K562 (cell line): ENCODE measurements at regions not wholly inside any gene's neighbourhood (a gene's known extent, or its start where the extent isn't known, plus 50 kb on each side); places are given as distances from the start of the nearest gene placed in this dataset.

Experiments used
- ATAC-seq: fragments of 200-7000 bp; cut with Tn5 transposase; 3 replicates; pipeline ENCODE4 v1.9.1; 2020; ENCODE audit warnings: moderate library complexity
- BruUV-seq: library from RNA; stranded (reverse); fragments of 400-500 nt; replicated peaks from 2 replicates; lab custom pipeline; 2021; lab: Mats Ljungman, UMichigan
- CTCF ChIA-PET: fragments of 300-600 bp; formaldehyde crosslinking; extraction: SDS; loops from one replicate; lab custom pipeline; 2021; ENCODE audit warnings: low intra/inter-chr PET ratio; lab: Yijun Ruan, JAX
- POLR2A ChIA-PET: fragments of 300-600, 350-650 bp; sonication (Branson Sonifier 250); formaldehyde crosslinking; extraction: SDS; loops from one replicate; lab custom pipeline; 2021; ENCODE audit warnings: antibody characterized with exemption, inconsistent platforms; lab: Yijun Ruan, JAX
- DNase-seq, 4 experiments: peaks; one replicate each; pipeline versions ENCODE4 v3.0.0 to v3.0.0-alpha.2; 2011 to 2018; ENCODE audit warnings: low spot score in 3 of 4, mixed read lengths in 3 of 4; ENCODE audit errors: extremely low read depth in 1 of 4
- FAIRE-seq: peaks from 2 replicates; lab custom pipeline; 2011; peaks lifted over from hg19 to GRCh38; lab: Jason Lieb, UNC
- H2AFZ ChIP-seq: 2 replicates; pipeline ENCODE4 v1.6.0; 2011; ENCODE audit warnings: low read depth, low read length, control low read depth, inconsistent platforms
- H3K27ac ChIP-seq: fragments of 200-600 bp; 3 replicates; pipeline ENCODE4 v1.8.0; 2011; ENCODE audit warnings: low read depth, mild to moderate bottlenecking, control low read depth, inconsistent platforms, low read length, moderate library complexity, mixed read lengths; ENCODE audit errors: extremely low read depth
- H3K27me3 ChIP-seq, 2 experiments: fragments of 300-600 bp in 1 of 2; 2 replicates in 1 of 2; 3 replicates in 1 of 2; pipeline versions ENCODE4 v1.6.0 to v1.8.0; 2011; ENCODE audit warnings: inconsistent platforms in 2 of 2, low read length in 2 of 2, mild to moderate bottlenecking in 1 of 2, mixed read lengths in 1 of 2, moderate library complexity in 1 of 2; ENCODE audit not compliant: control insufficient read depth in 2 of 2, insufficient read depth in 2 of 2
- H3K36me3 ChIP-seq: fragments of 300-600 bp; 3 replicates; pipeline ENCODE4 v1.8.0; 2011; ENCODE audit warnings: mild to moderate bottlenecking, low read length, inconsistent platforms; ENCODE audit not compliant: control insufficient read depth, insufficient read depth
- H3K4me1 ChIP-seq, 2 experiments: fragments of 200-600 bp in 1 of 2; replicated peaks in 1 of 2; 2 replicates in 1 of 2; 3 replicates in 1 of 2; pipeline versions ENCODE4 v1.5.1 to v1.8.0; 2011; ENCODE audit warnings: inconsistent platforms in 2 of 2, low read length in 2 of 2, mild to moderate bottlenecking in 1 of 2, mixed read lengths in 1 of 2, moderate library complexity in 1 of 2; ENCODE audit not compliant: control insufficient read depth in 2 of 2, insufficient read depth in 2 of 2
- H3K4me2 ChIP-seq: 2 replicates; pipeline ENCODE4 v1.6.1; 2011; ENCODE audit warnings: low read length, control low read depth, inconsistent platforms, mixed read lengths; ENCODE audit not compliant: insufficient read depth
- H3K4me3 ChIP-seq: fragments of 200-600 bp; sonication (generic), shearing (Covaris generic); 2 replicates; pipeline ENCODE4 v1.5.1; 2016; ENCODE audit warnings: control low read depth, inconsistent platforms
- H3K79me2 ChIP-seq: fragments of 200-600 bp; 3 replicates; pipeline ENCODE4 v1.8.0; 2011; ENCODE audit warnings: low read length, inconsistent platforms; ENCODE audit not compliant: control insufficient read depth, insufficient read depth
- H3K9ac ChIP-seq, 2 experiments: 2 replicates each; pipeline versions ENCODE4 v1.6.0 to v1.6.1; 2011; ENCODE audit warnings: low read depth in 2 of 2, low read length in 2 of 2, control low read depth in 1 of 2, inconsistent platforms in 1 of 2, mild to moderate bottlenecking in 1 of 2, mixed read lengths in 1 of 2; ENCODE audit not compliant: insufficient read depth in 1 of 2
- H3K9me1 ChIP-seq: one replicate; pipeline ENCODE4 v1.6.0; 2011; ENCODE audit warnings: inconsistent platforms, mild to moderate bottlenecking, low read length, moderate library complexity; ENCODE audit not compliant: control insufficient read depth, insufficient read depth
- H3K9me3 ChIP-seq: replicated peaks from 2 replicates; pipeline ENCODE4 v1.5.1; 2011; ENCODE audit warnings: low read depth, low read length, inconsistent platforms; ENCODE audit not compliant: control insufficient read depth, insufficient read depth
- H4K20me1 ChIP-seq: replicated peaks from 2 replicates; pipeline ENCODE4 v1.6.1; 2011; ENCODE audit warnings: low read length, inconsistent platforms, mixed read lengths; ENCODE audit not compliant: control insufficient read depth, insufficient read depth
- ARNT ChIP-seq, 2 experiments: fragments of 450-650 bp; IDR thresholded peaks; 2 replicates each; pipeline ENCODE4 v1.6.1; 2016; ENCODE audit warnings: mild to moderate bottlenecking in 1 of 2
- ASH1L ChIP-seq: fragments of 450-650 bp; IDR thresholded peaks from 2 replicates; pipeline ENCODE4 v1.6.1; 2018; ENCODE audit warnings: borderline replicate concordance, mild to moderate bottlenecking, low read depth; ENCODE audit not compliant: partially characterized antibody
- CBFA2T3 ChIP-seq: fragments of 450-650 bp; IDR thresholded peaks from 2 replicates; pipeline ENCODE4 v1.6.1; 2017
- ID3 ChIP-seq, 2 experiments: fragments of 250-450 bp in 1 of 2; fragments of 450-650 bp in 1 of 2; sonication (Bioruptor Pico) in 1 of 2; IDR thresholded peaks; 2 replicates each; pipeline versions ENCODE4 v1.6.1 to v1.8.0; 2016 to 2021; ENCODE audit warnings: mild to moderate bottlenecking in 2 of 2, moderate library complexity in 2 of 2, missing compliant biosample characterization in 1 of 2, missing genetic modification characterization in 1 of 2
- SAFB2 ChIP-seq: fragments of 200-400 bp; formaldehyde crosslinking; IDR thresholded peaks from 2 replicates; pipeline ENCODE4 v1.6.1; 2018; ENCODE audit warnings: borderline replicate concordance, low read length, low read depth, moderate library complexity; ENCODE audit not compliant: severe bottlenecking
- TCF7 ChIP-seq: sonication (generic); IDR thresholded peaks from 2 replicates; pipeline ENCODE4 v1.6.1; 2016; ENCODE audit warnings: antibody characterized with exemption, borderline replicate concordance
- ZNF165 ChIP-seq: fragments of 250-450 bp; sonication (Bioruptor Pico); IDR thresholded peaks from 2 replicates; pipeline ENCODE4 v1.4.0; 2020; ENCODE audit warnings: borderline replicate concordance
- ZNF347 ChIP-seq: fragments of 450-650 bp; formaldehyde crosslinking; IDR thresholded peaks from 2 replicates; pipeline ENCODE4 v1.4.0; 2020; ENCODE audit warnings: low read depth, mild to moderate bottlenecking, moderate library complexity
- WGBS: fragments of 100-300 bp; shearing (Covaris generic); methylation state at CpG from one replicate; pipeline ENCODE4 v1.1.6; 2016; ENCODE audit warnings: low coverage, mixed read lengths; ENCODE audit not compliant: insufficient coverage; ENCODE audit errors: missing lambda C conversion rate; 5-methylcytosine and 5-hydroxymethylcytosine counted together
- in situ Hi-C: fragments of 300-500 bp; cut with MboI; formaldehyde crosslinking; loops from 4 replicates; pipeline ENCODE4 v1.15.0; 2018; ENCODE audit warnings: inconsistent platforms, mixed read lengths
- intact Hi-C: fragments of 100-400 bp; cut with micrococcal nuclease; formaldehyde crosslinking; loops from 2 replicates; pipeline ENCODE4 v1.14.2; 2022
- TF ChIP-seq, protein P1 (sequence below): fragments of 250-450 bp; sonication (Bioruptor Pico); IDR thresholded peaks from 2 replicates; pipeline ENCODE4 v1.8.0; 2022; ENCODE audit warnings: moderate library complexity, mild to moderate bottlenecking, inconsistent platforms

- no peak overlapping the region for H2AFZ ChIP-seq
- POLR2A ChIA-PET: no interaction called here
- 0% methylated on average over 4 of the region's 4 CpGs for WGBS
Measured at GRCh38 chr7:47636081-47636432, 54.1 kb upstream of the TNS3 start.

More at GRCh38 chr7:47636081-47636432, 54.1 kb upstream of the TNS3 start:
- CTCF ChIA-PET: no interaction called here
- H4K20me1 ChIP-seq: no peaks in the 10 kb centered on the region
- TF ChIP-seq ID3 (CRISPR knock-in tag; IDR thresholded peaks at IDR 0.05) (no peak), ID3 (tag; IDR thresholded peaks at IDR 0.05) (no peak), CBFA2T3 (no peak), ZNF347 (CRISPR knock-in tag) (no peak), ZNF165 (CRISPR knock-in tag) (no peak), TCF7 (no peak), ARNT (IDR thresholded peaks at IDR 0.05) (no peak), SAFB2 (no peak), ASH1L (no peak)
- TF ChIP-seq, protein P1, sequence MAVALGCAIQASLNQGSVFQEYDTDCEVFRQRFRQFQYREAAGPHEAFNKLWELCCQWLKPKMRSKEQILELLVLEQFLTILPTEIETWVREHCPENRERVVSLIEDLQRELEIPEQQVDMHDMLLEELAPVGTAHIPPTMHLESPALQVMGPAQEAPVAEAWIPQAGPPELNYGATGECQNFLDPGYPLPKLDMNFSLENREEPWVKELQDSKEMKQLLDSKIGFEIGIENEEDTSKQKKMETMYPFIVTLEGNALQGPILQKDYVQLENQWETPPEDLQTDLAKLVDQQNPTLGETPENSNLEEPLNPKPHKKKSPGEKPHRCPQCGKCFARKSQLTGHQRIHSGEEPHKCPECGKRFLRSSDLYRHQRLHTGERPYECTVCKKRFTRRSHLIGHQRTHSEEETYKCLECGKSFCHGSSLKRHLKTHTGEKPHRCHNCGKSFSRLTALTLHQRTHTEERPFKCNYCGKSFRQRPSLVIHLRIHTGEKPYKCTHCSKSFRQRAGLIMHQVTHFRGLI: no peak
- H3K9ac ChIP-seq: no peak overlapping the region
- no TSS peak for BruUV-seq
- peaks cover 0 to 47% of the 10 kb centered on the region in 2 experiments; a peak in 2 of 5 replicates for H3K27me3 ChIP-seq
- no peaks in the 10 kb centered on the region; a peak in 1 of 5 replicates for H3K4me1 ChIP-seq
- H3K36me3 ChIP-seq: no peaks in the 10 kb centered on the region
- FAIRE-seq: no peak
- intact Hi-C loops: no loop called here
- no peaks in the 10 kb centered on the region for H3K9me1 ChIP-seq
- no peak for ATAC-seq
- no peak overlapping the region for H3K4me3 ChIP-seq
- H3K9me3 ChIP-seq: no peaks in the 10 kb centered on the region
- in situ Hi-C loops: no loop called here
- no peak overlapping the region for H3K4me2 ChIP-seq
- DNase-seq: no peak
- no peaks in the 10 kb centered on the region for H3K79me2 ChIP-seq
- H3K27ac ChIP-seq: no peak overlapping the region
